Tibial artery (tissue), 4 donors: ENCODE measurements at regions not wholly inside any gene's neighbourhood (a gene's known extent, or its start where the extent isn't known, plus 50 kb on each side); places are given as distances from the start of the nearest gene placed in this dataset.

Experiments
- DNase-seq, 2 donors: peaks; one replicate each; pipeline ENCODE4 v3.0.0-alpha.2; 2019
- H3K27ac ChIP-seq, 2 donors: fragments of 200-600 bp; sonication (generic) in 1 of 2; 1 replicate in 1 of 2; 2 replicates in 1 of 2; pipeline ENCODE4 v1.5.1; 2018 to 2019; ENCODE audit warnings: mild to moderate bottlenecking in 1 of 2
- H3K27me3 ChIP-seq, 2 donors: fragments of 200-600 bp; sonication (generic) in 1 of 2; one replicate each; pipeline versions ENCODE4 v1.5.1 to v1.6.0; 2016 to 2019
- H3K36me3 ChIP-seq, 3 donors: fragments of 200-600 bp; sonication (generic) in 2 of 3; one replicate each; pipeline ENCODE4 v1.5.1; 2016 to 2019; ENCODE audit warnings: mild to moderate bottlenecking in 2 of 3
- H3K4me1 ChIP-seq, 4 donors: fragments of 200-600 bp; sonication (generic) in 2 of 4; 1 replicate in 3 of 4; 2 replicates in 1 of 4; pipeline ENCODE4 v1.5.1; 2016 to 2019
- H3K4me3 ChIP-seq, 2 donors: fragments of 200-600 bp; sonication (generic) in 1 of 2; 1 replicate in 1 of 2; 2 replicates in 1 of 2; pipeline ENCODE4 v1.5.1; 2018 to 2019; ENCODE audit warnings: mild to moderate bottlenecking in 2 of 2
- H3K9me3 ChIP-seq, 3 donors: fragments of 200-600 bp; sonication (generic) in 1 of 3; one replicate each; pipeline ENCODE4 v1.5.1; 2016 to 2019
- CTCF ChIP-seq, 2 experiments: fragments of 200-600 bp in 1 of 2; fragments of 450-650 bp in 1 of 2; IDR thresholded peaks; one replicate each; pipeline ENCODE4 v1.5.1; 2017 to 2019; ENCODE audit warnings: antibody characterized with exemption in 2 of 2, mild to moderate bottlenecking in 1 of 2, moderate library complexity in 1 of 2
- intact Hi-C: fragments of 100-400 bp; cut with DNase I; formaldehyde crosslinking; loops from one replicate; pipeline ENCODE4 v1.15.0; 2023; ENCODE audit warnings: low total_unique reads

GRCh38 chr6:11339380-11339779 lies 106.9 kb upstream of the NEDD9 start:
- no peaks in the 10 kb centered on the region for H3K4me1 ChIP-seq

GRCh38 chr6:11337306-11337705 lies 104.8 kb upstream of the NEDD9 start:
- Histone ChIP-seq H3K27me3 (no peaks in the 10 kb centered on the region), H3K27ac (no peak overlapping the region), H3K36me3 (no peaks in the 10 kb centered on the region), H3K9me3 (no peaks in the 10 kb centered on the region), H3K4me3 (no peak overlapping the region), H3K4me1 (no peaks in the 10 kb centered on the region)
- no peak for DNase-seq
- intact Hi-C loops: no loop called here
- no peak for TF ChIP-seq CTCF (IDR thresholded peaks at IDR 0.05)

More at GRCh38 chr6:11339380-11339779, 106.9 kb upstream of the NEDD9 start:
- Histone ChIP-seq H3K36me3 (no peaks in the 10 kb centered on the region), H3K9me3 (no peaks in the 10 kb centered on the region), H3K4me3 (no peak overlapping the region), H3K27ac (no peak overlapping the region), H3K27me3 (no peaks in the 10 kb centered on the region)
- no peak for TF ChIP-seq CTCF (IDR thresholded peaks at IDR 0.05)
- intact Hi-C loops: no loop called here
- DNase-seq: no peak

- no peak for DNase-seq
- intact Hi-C loops: no loop called here
- Histone ChIP-seq H3K4me3 (no peak overlapping the region), H3K27ac (no peak overlapping the region), H3K36me3 (no peaks in the 10 kb centered on the region), H3K27me3 (no peaks in the 10 kb centered on the region), H3K9me3 (no peaks in the 10 kb centered on the region), H3K4me1 (no peaks in the 10 kb centered on the region)
- TF ChIP-seq CTCF (IDR thresholded peaks at IDR 0.05): no peak
Observed at GRCh38 chr6:11335826-11336225, 103.4 kb upstream of the NEDD9 start.

- no peaks in the 10 kb centered on the region for H3K36me3 ChIP-seq
- no peaks in the 10 kb centered on the region for H3K27me3 ChIP-seq
- no peak for TF ChIP-seq CTCF (IDR thresholded peaks at IDR 0.05)
- intact Hi-C loops: no loop called here
- no peak overlapping the region for H3K4me3 ChIP-seq
- H3K27ac ChIP-seq: no peak overlapping the region
- no peaks in the 10 kb centered on the region for H3K9me3 ChIP-seq
- no peak for DNase-seq
- peaks cover 0 to 9% (median 2%) of the 10 kb centered on the region in 4 donors for H3K4me1 ChIP-seq
Observed at GRCh38 chr6:11333132-11333849, 100.8 kb upstream of the NEDD9 start.

GRCh38 chr6:11332463-11332862 lies 100.0 kb upstream of the NEDD9 start:
- Histone ChIP-seq H3K36me3 (no peaks in the 10 kb centered on the region), H3K27ac (no peak overlapping the region), H3K4me3 (no peak overlapping the region), H3K27me3 (no peaks in the 10 kb centered on the region), H3K4me1 (peaks cover 0 to 12% (median 3%) of the 10 kb centered on the region in 4 donors), H3K9me3 (no peaks in the 10 kb centered on the region)
- intact Hi-C loops: no loop called here
- DNase-seq: no peak
- no peak for TF ChIP-seq CTCF (IDR thresholded peaks at IDR 0.05)
